GM21786 (cell line): ENCODE measurements at regions not wholly inside any gene's neighbourhood (a gene's known extent, or its start where the extent isn't known, plus 50 kb on each side); places are given as distances from the start of the nearest gene placed in this dataset.

Experiments
- ATAC-seq: cut with Tn5 transposase; IDR thresholded peaks from one replicate; pipeline ENCODE4 v1.9.1; 2021; ENCODE audit not compliant: unreplicated experiment

- ATAC-seq: no peak
Measured at GRCh38 chr11:103661185-103661584, 375.3 kb upstream of the DDI1 start.

DNA sequence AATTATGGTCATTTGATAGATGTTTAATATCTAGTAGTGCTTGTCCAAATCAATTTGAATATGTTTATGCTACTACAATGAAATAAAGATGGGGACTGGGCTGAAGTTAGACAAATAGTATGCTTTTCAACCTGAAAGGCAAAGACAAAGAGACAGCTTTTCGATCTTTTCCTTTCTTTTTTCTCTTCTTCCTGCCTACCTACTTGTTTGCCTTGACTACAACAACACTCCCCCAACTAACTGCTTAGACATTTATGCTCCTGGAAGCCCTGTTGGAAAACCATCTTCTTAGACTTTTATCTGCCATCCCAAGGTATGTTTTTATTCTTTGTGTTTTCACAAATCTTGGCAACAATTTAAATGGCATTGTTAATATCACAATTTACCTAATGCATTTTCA lies 374.4 kb upstream of the DDI1 start:
- no peak for ATAC-seq

GRCh38 chr11:103662880-103663279 lies 373.6 kb upstream of the DDI1 start:
- no peak for ATAC-seq

DNA sequence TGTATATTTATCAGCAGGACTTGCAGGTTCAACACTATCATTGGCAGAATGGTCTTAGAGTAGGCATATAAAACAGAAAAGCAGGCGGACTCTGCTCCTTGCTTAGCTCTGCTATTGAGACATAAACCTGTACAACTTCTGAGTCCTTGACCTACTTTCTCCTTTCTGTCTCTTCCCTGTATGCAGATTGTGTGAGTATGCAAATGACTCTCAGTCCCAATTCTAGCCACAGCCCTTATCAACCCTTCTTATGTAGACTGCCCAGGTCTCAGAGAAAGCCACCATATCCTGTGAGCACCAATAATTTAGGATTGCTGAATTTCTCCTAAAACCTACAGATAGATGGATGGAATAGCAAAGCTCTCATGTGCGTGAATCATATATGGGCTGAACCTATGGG lies 367.6 kb upstream of the DDI1 start:
- no peak for ATAC-seq

- ATAC-seq: no peak
Measured at GRCh38 chr11:103671143-103671651, 365.2 kb upstream of the DDI1 start.

DNA sequence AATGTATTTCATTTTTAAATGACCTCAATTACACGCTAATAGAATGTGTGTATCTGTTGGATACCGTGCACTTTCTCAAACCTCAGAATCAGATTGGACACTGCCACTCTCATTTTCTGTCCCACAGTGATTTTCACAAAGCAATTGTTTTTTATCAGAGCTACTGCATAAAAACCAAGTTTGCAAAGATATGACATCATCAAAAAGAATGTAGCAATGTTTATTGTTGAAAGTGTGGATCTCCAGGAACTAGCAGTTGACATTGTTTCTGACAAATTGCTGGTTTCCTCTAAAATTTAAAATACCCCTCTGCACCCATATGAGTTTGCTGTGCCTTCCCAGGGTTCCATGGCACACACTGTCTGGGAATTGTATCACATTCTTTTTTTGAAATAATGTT lies 362.7 kb upstream of the DDI1 start:
- ATAC-seq: no peak

DNA sequence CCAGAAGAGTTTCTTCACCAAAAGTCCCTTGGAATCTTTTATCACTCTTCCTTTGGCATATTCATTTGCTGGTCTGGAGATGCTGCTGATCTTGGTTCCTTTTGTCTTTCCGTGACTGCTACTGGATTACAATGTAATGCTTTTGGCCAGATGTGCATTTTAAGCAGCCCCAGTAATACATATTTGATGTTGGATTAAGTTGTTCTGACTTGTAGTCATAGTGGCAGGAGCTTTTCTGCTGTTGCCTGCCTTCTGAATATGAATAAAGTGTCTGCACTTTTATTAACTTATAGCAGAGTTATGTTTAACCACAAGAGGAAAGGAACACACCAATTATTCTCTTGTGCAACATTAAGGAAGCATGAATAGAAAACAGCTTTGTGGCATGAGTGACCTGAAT lies 360.0 kb upstream of the DDI1 start:
- ATAC-seq: no peak

DNA sequence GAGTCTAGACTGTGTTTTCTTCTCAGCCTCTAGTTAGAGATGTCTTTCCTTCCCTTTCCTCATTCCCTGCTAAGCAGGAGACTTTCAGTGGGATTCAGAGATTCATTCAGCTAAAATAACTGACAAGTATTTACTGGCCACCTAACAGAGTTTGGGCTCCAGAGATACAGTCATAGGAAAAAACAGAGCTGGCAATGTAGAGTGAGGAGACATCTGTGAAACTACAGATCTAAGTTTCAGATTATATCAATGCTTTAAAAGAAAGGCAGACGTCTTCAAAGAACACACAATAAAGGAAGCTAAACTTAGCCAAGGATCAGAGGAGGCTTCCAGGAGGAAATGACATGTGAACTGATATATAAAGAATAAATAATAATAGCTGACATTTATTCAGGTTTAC lies 355.6 kb upstream of the DDI1 start:
- ATAC-seq: no peak

- ATAC-seq: peak; percentile 7
Measured at GRCh38 chr11:103681855-103682254, 354.6 kb upstream of the DDI1 start.

DNA sequence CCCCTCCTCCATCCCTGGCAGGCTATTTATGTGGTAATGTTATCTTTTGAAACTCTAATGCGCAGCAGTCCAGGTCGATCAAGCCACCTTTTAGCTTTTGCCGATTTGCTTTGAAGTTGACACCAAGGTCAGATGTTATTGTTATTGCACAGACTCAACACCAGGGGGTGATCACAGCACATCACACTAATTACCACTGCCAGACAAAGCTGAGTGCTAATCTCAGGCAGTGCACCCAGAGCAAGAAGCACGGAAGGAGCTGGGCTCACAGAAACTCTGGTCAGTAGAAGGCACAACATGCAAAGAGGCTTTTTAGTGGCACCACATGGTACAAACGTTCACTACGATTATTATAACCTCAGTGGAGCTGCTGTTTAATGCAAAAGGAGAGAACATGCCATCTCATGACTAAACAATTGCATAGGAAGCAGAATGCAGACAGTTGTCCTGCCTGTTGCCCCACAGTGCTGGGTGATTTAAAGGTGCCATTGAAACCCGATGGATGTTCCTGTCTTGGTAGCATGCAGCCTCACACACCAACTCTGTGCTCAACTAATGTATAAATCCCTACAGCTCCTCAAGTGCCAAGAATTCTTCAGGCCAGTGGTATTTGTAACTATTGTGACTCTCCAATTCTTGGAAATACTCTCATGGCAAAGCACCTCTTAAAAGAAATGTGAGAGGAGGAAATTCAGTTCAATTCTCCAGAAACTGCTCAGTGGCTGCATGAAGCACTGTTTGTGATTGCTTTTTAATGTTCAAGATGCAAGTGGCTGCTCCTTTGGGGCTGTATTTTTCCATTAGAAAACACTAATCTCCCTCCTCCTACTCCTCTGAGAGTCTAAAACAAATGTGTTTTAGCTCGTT lies 353.9 kb upstream of the DDI1 start:
- peak; percentile 95 for ATAC-seq

DNA sequence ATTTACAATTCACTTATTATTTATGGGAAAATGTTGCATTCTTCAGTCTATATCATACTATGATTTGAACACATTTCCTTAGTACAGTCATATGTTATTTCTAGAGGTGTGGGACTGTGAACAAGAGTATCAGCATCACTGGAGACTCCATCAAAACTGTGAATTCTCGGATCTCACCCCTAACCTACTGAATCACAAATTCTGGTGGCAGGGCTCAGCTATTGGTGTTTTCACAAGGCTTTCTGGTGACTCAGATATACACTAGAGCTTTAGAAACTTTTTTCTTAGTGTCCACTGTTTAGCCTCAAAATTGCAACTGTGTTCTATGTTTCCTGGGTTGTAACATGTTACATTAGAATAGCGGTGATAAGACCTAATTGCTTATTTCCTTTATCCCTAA lies 352.9 kb upstream of the DDI1 start:
- no peak for ATAC-seq

DNA sequence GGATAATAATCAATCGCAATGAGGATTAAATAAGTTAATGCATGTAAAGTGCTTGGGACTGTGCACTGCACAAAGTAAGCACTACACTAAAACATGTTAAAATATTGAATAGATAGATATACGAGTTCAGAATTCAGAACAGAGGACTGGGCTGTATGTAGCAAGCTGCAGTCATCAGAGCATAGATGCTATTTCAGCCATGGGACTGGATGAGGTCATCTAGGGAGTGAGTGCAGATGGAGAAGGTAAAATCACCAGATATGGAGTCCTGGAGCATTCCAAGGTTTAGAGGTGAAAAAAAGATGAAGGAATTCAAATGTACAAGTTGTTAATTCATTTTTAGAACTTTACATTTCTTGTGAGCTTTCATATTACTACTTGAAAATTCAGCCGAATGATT lies 347.5 kb upstream of the DDI1 start:
- ATAC-seq: no peak

GRCh38 chr11:103690356-103690755 lies 346.1 kb upstream of the DDI1 start:
- no peak for ATAC-seq

- ATAC-seq: no peak
Measured at GRCh38 chr11:103696123-103696522, 340.3 kb upstream of the DDI1 start.

GRCh38 chr11:103699216-103699615 lies 337.2 kb upstream of the DDI1 start:
- no peak for ATAC-seq

DNA sequence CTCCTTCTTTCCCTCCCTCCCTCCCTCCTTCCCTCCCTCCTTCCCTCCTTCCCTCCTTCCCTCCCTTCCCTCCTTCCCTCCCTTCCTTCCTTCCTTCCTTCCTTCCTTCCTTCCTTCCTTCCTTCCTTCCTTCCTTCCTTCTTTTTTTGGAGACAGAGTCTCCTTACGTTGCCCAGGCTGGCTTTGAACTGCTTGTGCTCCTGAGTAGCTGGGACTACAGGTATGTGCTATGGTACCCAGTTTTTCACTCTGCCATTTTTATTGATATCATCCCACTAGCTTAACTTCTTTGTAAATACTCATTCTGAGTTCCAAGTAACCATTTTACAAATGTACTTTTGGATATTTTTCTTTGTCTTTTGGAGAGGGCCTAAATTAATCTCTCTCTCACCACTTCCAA lies 336.8 kb upstream of the DDI1 start:
- no peak for ATAC-seq

GRCh38 chr11:103700622-103701021 lies 335.8 kb upstream of the DDI1 start:
- no peak for ATAC-seq

DNA sequence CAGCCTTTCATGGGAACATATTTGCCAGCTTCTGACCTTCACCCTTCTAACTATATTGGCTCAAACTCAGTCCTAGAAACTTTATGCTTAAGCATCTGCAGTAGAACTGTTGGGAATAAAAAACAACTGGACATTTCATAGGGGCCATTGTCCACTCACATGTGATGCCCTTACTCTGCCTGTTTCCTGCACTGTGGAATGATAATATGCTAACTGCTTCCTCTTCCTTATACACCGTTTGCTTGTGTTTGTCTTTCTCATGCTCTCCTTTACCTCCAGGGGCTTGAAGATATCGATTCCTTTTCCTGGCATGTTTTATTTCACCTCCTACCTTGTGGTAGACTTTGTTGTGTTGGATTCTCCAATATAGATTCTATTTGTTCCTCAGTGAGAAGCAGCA lies 333.0 kb upstream of the DDI1 start:
- no peak for ATAC-seq

DNA sequence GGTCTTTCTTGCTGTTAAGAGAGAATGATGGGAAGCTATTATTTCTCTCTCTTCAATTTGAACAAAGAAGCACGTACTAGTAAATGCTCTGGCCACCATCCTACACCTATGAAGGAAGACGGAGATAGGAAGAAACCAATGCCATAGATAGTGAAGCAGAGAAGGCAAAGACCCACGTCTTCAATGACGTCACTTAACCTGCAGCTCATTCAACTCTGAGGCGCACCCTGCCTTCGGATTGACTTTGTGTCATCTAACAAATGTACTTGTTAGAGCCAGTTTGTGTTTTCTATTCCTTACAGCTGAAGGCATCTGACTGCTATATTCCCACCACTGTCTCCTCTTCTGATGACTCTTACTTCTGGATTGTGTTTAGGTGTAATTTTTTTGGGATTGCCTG lies 332.5 kb upstream of the DDI1 start:
- ATAC-seq: no peak

GRCh38 chr11:103705642-103706041 lies 330.8 kb upstream of the DDI1 start:
- ATAC-seq: no peak

DNA sequence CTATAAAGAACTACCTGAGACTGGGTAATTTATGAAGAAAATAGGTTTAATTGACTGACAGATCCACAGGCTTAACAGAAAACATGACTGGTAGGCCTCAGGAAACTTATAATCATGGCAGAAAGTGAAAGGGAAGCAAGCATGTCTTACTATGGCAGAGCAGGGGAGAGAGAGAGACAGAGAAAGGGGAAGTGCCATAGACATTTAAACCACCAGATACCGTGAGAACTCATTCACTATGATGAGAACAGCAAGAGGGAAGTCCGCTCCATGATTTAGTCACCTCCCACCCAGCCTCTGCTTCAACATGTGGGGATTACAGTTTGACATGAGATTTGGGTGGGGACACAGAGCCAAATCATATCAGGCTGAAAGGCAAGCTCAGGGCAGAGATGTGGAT lies 327.1 kb upstream of the DDI1 start:
- ATAC-seq: peak; percentile 71

- ATAC-seq: no peak
Measured at GRCh38 chr11:103714246-103714645, 322.2 kb upstream of the DDI1 start.

DNA sequence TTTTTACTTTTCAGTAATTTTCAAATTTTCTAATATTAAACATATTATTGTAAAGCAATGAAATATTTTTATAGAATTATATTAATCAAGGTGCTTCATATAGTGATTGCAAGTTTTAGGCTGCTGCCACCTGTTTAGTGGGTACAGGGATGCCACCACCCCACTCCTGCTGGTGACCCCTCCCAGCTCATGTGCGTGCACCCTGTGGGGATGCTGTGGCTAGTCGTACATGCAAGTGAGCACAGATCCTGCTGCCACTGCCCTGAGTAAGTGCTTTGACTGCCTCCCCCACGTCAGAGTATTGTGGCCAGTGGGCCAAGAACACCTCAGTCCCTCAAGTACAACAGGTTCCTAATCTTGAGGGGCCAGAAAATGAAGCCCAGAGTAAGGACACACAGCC lies 320.1 kb upstream of the DDI1 start:
- ATAC-seq: no peak
